ENCODE measurements at regions not wholly inside any gene's neighbourhood (a gene's known extent, or its start where the extent isn't known, plus 50 kb on each side); places are given as distances from the start of the nearest gene placed in this dataset.

GRCh38 chr6:15715060-15715459 lies 52.2 kb upstream of the DTNBP1 start:
- H3K9me3 ChIP-seq (replicated peaks in 1 of 2; ENCODE audit: control insufficient read depth in 1 of 2, insufficient read depth in 1 of 2, low read length in 2 of 2), result peaks cover 7 to 10% of the 10 kb centered on the region in 2 donors
- H2AFZ ChIP-seq (ENCODE audit: insufficient read depth, low read depth, low read length, poor library complexity, severe bottlenecking), result no peak overlapping the region
- no peak overlapping the region for H3K4me2 ChIP-seq (replicated peaks; ENCODE audit: extremely low read depth, low read length, poor library complexity, severe bottlenecking)
- H4K20me1 ChIP-seq (ENCODE audit: insufficient read depth, low read length), result no peaks in the 10 kb centered on the region
- no peak overlapping the region for H3K27ac ChIP-seq (ENCODE audit: low read depth in 1 of 2, low read length in 2 of 2)
- TF ChIP-seq CTCF (IDR thresholded peaks at IDR 0.05), result no peak
- no peaks in the 10 kb centered on the region for H3K36me3 ChIP-seq (replicated peaks in 1 of 2; ENCODE audit: control insufficient read depth in 1 of 2, insufficient read depth in 2 of 2, low read length in 2 of 2)
- H3K4me3 ChIP-seq (replicated peaks in 1 of 3; ENCODE audit: low read depth in 2 of 3, low read length in 3 of 3), result no peak overlapping the region
- intact Hi-C loops (cut with micrococcal nuclease), result no loop called here
- no peaks in the 10 kb centered on the region for H3K79me2 ChIP-seq (ENCODE audit: insufficient read depth, low read length)
- H3K4me3 Mint-ChIP-seq, result no peak overlapping the region
- H3K9me3 Mint-ChIP-seq, result peaks cover 7 to 31% (median 16%) of the 10 kb centered on the region in 7 donors
- no peaks in the 10 kb centered on the region for H3K4me1 ChIP-seq (ENCODE audit: control insufficient read depth in 1 of 2, insufficient read depth in 2 of 2, low read length in 2 of 2)
- peaks cover 3% of the 10 kb centered on the region for H3K4me1 Mint-ChIP-seq
- H3K27ac Mint-ChIP-seq, result no peak overlapping the region
- 100% methylated on average over 1 of the region's 3 CpGs for WGBS (ENCODE audit: insufficient coverage)
- no peaks in the 10 kb centered on the region for H3K27me3 ChIP-seq (ENCODE audit: control insufficient read depth in 2 of 2, insufficient read depth in 2 of 2, low read length in 2 of 2)
- peaks cover 0 to 5% (median under 1%) of the 10 kb centered on the region in 3 donors for H3K27me3 Mint-ChIP-seq (ENCODE audit: low read depth in 3 of 3)
- H3K36me3 Mint-ChIP-seq, result no peaks in the 10 kb centered on the region
- no peak overlapping the region for H3K9ac ChIP-seq (ENCODE audit: insufficient read depth, low read length, poor library complexity, severe bottlenecking)
- DNase-seq, result no peak

GRCh38 chr6:15714658-15715057 lies 51.8 kb upstream of the DTNBP1 start:
- Mint-ChIP-seq H3K27me3 (ENCODE audit: low read depth in 3 of 3) (peaks cover 0 to 5% (median 0%) of the 10 kb centered on the region in 3 donors), H3K4me1 (peaks cover 5% of the 10 kb centered on the region), H3K9me3 (peaks cover 7 to 28% (median 14%) of the 10 kb centered on the region in 7 donors), H3K36me3 (no peaks in the 10 kb centered on the region), H3K27ac (no peak overlapping the region), H3K4me3 (no peak overlapping the region)
- no peak overlapping the region for H2AFZ ChIP-seq (ENCODE audit: insufficient read depth, low read depth, low read length, poor library complexity, severe bottlenecking)
- no peaks in the 10 kb centered on the region for H3K27me3 ChIP-seq (ENCODE audit: control insufficient read depth in 2 of 2, insufficient read depth in 2 of 2, low read length in 2 of 2)
- no peaks in the 10 kb centered on the region for H4K20me1 ChIP-seq (ENCODE audit: insufficient read depth, low read length)
- no peaks in the 10 kb centered on the region for H3K36me3 ChIP-seq (replicated peaks in 1 of 2; ENCODE audit: control insufficient read depth in 1 of 2, insufficient read depth in 2 of 2, low read length in 2 of 2)
- no peaks in the 10 kb centered on the region for H3K4me1 ChIP-seq (ENCODE audit: control insufficient read depth in 1 of 2, insufficient read depth in 2 of 2, low read length in 2 of 2)
- no peak overlapping the region for H3K4me3 ChIP-seq (replicated peaks in 1 of 3; ENCODE audit: low read depth in 2 of 3, low read length in 3 of 3)
- no peak for DNase-seq
- H3K9ac ChIP-seq (ENCODE audit: insufficient read depth, low read length, poor library complexity, severe bottlenecking), result no peak overlapping the region
- H3K27ac ChIP-seq (ENCODE audit: low read depth in 1 of 2, low read length in 2 of 2), result no peak overlapping the region
- peaks cover 7 to 10% of the 10 kb centered on the region in 2 donors for H3K9me3 ChIP-seq (replicated peaks in 1 of 2; ENCODE audit: control insufficient read depth in 1 of 2, insufficient read depth in 1 of 2, low read length in 2 of 2)
- H3K79me2 ChIP-seq (ENCODE audit: insufficient read depth, low read length), result no peaks in the 10 kb centered on the region
- 100% methylated on average over 1 of the region's 2 CpGs for WGBS (ENCODE audit: insufficient coverage)
- TF ChIP-seq CTCF (IDR thresholded peaks at IDR 0.05), result no peak
- no peak overlapping the region for H3K4me2 ChIP-seq (replicated peaks; ENCODE audit: extremely low read depth, low read length, poor library complexity, severe bottlenecking)
- intact Hi-C loops (cut with micrococcal nuclease), result no loop called here

Measured in CD14-positive monocyte (primary cell).